Umbilical cord (tissue), 1 donor: ENCODE measurements at regions not wholly inside any gene's neighbourhood (a gene's known extent, or its start where the extent isn't known, plus 50 kb on each side); places are given as distances from the start of the nearest gene placed in this dataset.
"Not testable (repeated sequence)": the region's sequence is repeated elsewhere in the genome, so short reads cannot be mapped to it uniquely, and the experiment has no call there.

Experiments
- DNase-seq: peaks from one replicate; pipeline ENCODE4 v3.0.0-alpha.2; 2015; ENCODE audit warnings: low spot score

- DNase-seq, result no peak
Measured at GRCh38 chr12:88895634-88896033, 315.4 kb upstream of the KITLG start.

GRCh38 chr12:88893801-88894200, 313.5 kb upstream of the KITLG start:
- no peak for DNase-seq

GRCh38 chr12:88891434-88891833, 311.2 kb upstream of the KITLG start:
- DNase-seq, result not testable (repeated sequence)

GRCh38 chr12:88889326-88890110, 309.2 kb upstream of the KITLG start:
- no peak for DNase-seq

- no peak for DNase-seq
Measured at GRCh38 chr12:88884600-88884999, 304.3 kb upstream of the KITLG start.

- DNase-seq, result no peak
Measured at GRCh38 chr12:88882662-88883061, 302.4 kb upstream of the KITLG start.

GRCh38 chr12:88880051-88880450, 299.8 kb upstream of the KITLG start:
- no peak for DNase-seq

GRCh38 chr12:88878295-88878694, 298.0 kb upstream of the KITLG start:
- no peak for DNase-seq

- DNase-seq, result no peak
Measured at GRCh38 chr12:88876857-88877256, 296.6 kb upstream of the KITLG start.

- no peak for DNase-seq
Measured at GRCh38 chr12:88870000-88870737, 289.9 kb upstream of the KITLG start.

GRCh38 chr12:88868050-88868449, 287.8 kb upstream of the KITLG start:
- DNase-seq, result no peak

- DNase-seq, result no peak
Measured at GRCh38 chr12:88867510-88867909, 287.2 kb upstream of the KITLG start.

- DNase-seq, result peak; percentile 19
Measured at GRCh38 chr12:88866881-88867280, 286.6 kb upstream of the KITLG start.

GRCh38 chr12:88865537-88865936, 285.3 kb upstream of the KITLG start:
- DNase-seq, result peak; percentile 11

GRCh38 chr12:88860851-88861250, 280.6 kb upstream of the KITLG start:
- no peak for DNase-seq

- no peak for DNase-seq
Measured at GRCh38 chr12:88856201-88856600, 275.9 kb upstream of the KITLG start.

- no peak for DNase-seq
Measured at GRCh38 chr12:88855301-88855700, 275.0 kb upstream of the KITLG start.

- DNase-seq, result peak; percentile 30
Measured at GRCh38 chr12:88854260-88854659, 274.0 kb upstream of the KITLG start.

GRCh38 chr12:88847246-88847645, 267.0 kb upstream of the KITLG start:
- not testable (repeated sequence) for DNase-seq

- no peak for DNase-seq
Measured at GRCh38 chr12:88844426-88844825, 264.2 kb upstream of the KITLG start.

- DNase-seq, result no peak
Measured at GRCh38 chr12:88842314-88842713, 262.0 kb upstream of the KITLG start.

- no peak for DNase-seq
Measured at GRCh38 chr12:88839486-88839885, 259.2 kb upstream of the KITLG start.

GRCh38 chr12:88836156-88836555, 255.9 kb upstream of the KITLG start:
- no peak for DNase-seq
